Testis (tissue), 2 donors: ENCODE measurements at regions not wholly inside any gene's neighbourhood (a gene's known extent, or its start where the extent isn't known, plus 50 kb on each side); places are given as distances from the start of the nearest gene placed in this dataset.

ENCODE experiments used
- DNase-seq: peaks from one replicate; pipeline ENCODE4 v3.0.0-alpha.2; 2019
- H3K27ac ChIP-seq, 2 donors: fragments of 200-600 bp; sonication (generic); one replicate each; pipeline ENCODE4 v1.5.1; 2019
- H3K27me3 ChIP-seq: fragments of 200-600 bp; sonication (generic); one replicate; pipeline ENCODE4 v1.5.1; 2019
- H3K36me3 ChIP-seq: fragments of 200-600 bp; sonication (generic); one replicate; pipeline ENCODE4 v1.5.1; 2017; ENCODE audit warnings: low read depth; ENCODE audit errors: missing control alignments
- H3K4me1 ChIP-seq: fragments of 200-600 bp; sonication (generic); one replicate; pipeline ENCODE4 v1.5.1; 2019
- H3K4me3 ChIP-seq, 2 donors: fragments of 200-600 bp; sonication (generic); one replicate each; pipeline ENCODE4 v1.5.1; 2017 to 2019
- H3K9me3 ChIP-seq: fragments of 200-600 bp; sonication (generic); one replicate; pipeline ENCODE4 v1.5.1; 2017
- CTCF ChIP-seq, 3 experiments: fragments of 450-650 bp in 2 of 3; fragments of 200-600 bp in 1 of 3; sonication (generic) in 1 of 3; IDR thresholded peaks; one replicate each; pipeline ENCODE4 v1.5.1; 2016 to 2019; ENCODE audit warnings: antibody characterized with exemption in 3 of 3, mild to moderate bottlenecking in 2 of 3, moderate library complexity in 1 of 3
- POLR2A ChIP-seq: fragments of 450-650 bp; IDR thresholded peaks from one replicate; pipeline ENCODE4 v1.6.1; 2017; ENCODE audit warnings: antibody characterized with exemption, mild to moderate bottlenecking, moderate library complexity
- WGBS, 2 donors: methylation state at CpG; one replicate each; pipeline ENCODE4 v1.1.5; 2018; 5-methylcytosine and 5-hydroxymethylcytosine counted together
- intact Hi-C: fragments of 100-400 bp; cut with DNase I; formaldehyde crosslinking; loops from one replicate; pipeline ENCODE4 v1.15.1; 2023; ENCODE audit warnings: low total_unique reads

GRCh38 chr17:14469971-14470370 is 169.1 kb downstream of the HS3ST3B1 start:
- no peak for DNase-seq
- Histone ChIP-seq H3K27ac (no peak overlapping the region), H3K9me3 (no peaks in the 10 kb centered on the region), H3K36me3 (no peaks in the 10 kb centered on the region), H3K4me1 (no peaks in the 10 kb centered on the region), H3K27me3 (no peaks in the 10 kb centered on the region), H3K4me3 (no peak overlapping the region)
- intact Hi-C loops: no loop called here
- TF ChIP-seq POLR2A (no peak), CTCF (IDR thresholded peaks at IDR 0.05) (no peak)
- WGBS, 2 donors: 93 to 94% methylated on average over 3 of the region's 3 CpGs

GRCh38 chr17:14468858-14469257 is 168.0 kb downstream of the HS3ST3B1 start:
- DNase-seq: no peak
- TF ChIP-seq POLR2A (no peak), CTCF (IDR thresholded peaks at IDR 0.05) (no peak)
- Histone ChIP-seq H3K27ac (no peak overlapping the region), H3K36me3 (no peaks in the 10 kb centered on the region), H3K4me1 (no peaks in the 10 kb centered on the region), H3K27me3 (no peaks in the 10 kb centered on the region), H3K9me3 (no peaks in the 10 kb centered on the region), H3K4me3 (no peak overlapping the region)
- WGBS, 2 donors: 88 to 90% methylated on average over 3 of the region's 3 CpGs
- intact Hi-C loops: no loop called here

GRCh38 chr17:14461227-14461548 is 160.3 kb downstream of the HS3ST3B1 start:
- no peaks in the 10 kb centered on the region for H3K9me3 ChIP-seq
- H3K27me3 ChIP-seq: no peaks in the 10 kb centered on the region
- H3K4me3 ChIP-seq: no peak overlapping the region
- no peak overlapping the region for H3K27ac ChIP-seq
- DNase-seq: no peak
- intact Hi-C loops: no loop called here
- WGBS, 2 donors: 44 to 64% methylated on average over 4 of the region's 4 CpGs
- TF ChIP-seq CTCF (IDR thresholded peaks at IDR 0.05) (no peak), POLR2A (no peak)
- H3K4me1 ChIP-seq: no peaks in the 10 kb centered on the region
- no peaks in the 10 kb centered on the region for H3K36me3 ChIP-seq

GRCh38 chr17:14460516-14461226 is 159.8 kb downstream of the HS3ST3B1 start:
- H3K9me3 ChIP-seq: no peaks in the 10 kb centered on the region
- H3K4me3 ChIP-seq: no peak overlapping the region
- DNase-seq: no peak
- no peak for TF ChIP-seq POLR2A
- 43 to 54% methylated on average over 2 of the region's 2 CpGs for WGBS, 2 donors
- H3K27ac ChIP-seq: no peak overlapping the region
- H3K36me3 ChIP-seq: no peaks in the 10 kb centered on the region
- intact Hi-C loops: no loop called here
- no peaks in the 10 kb centered on the region for H3K27me3 ChIP-seq
- no peaks in the 10 kb centered on the region for H3K4me1 ChIP-seq

- H3K9me3 ChIP-seq: no peaks in the 10 kb centered on the region
- 74 to 81% methylated on average over 5 of the region's 5 CpGs for WGBS, 2 donors
- no peaks in the 10 kb centered on the region for H3K36me3 ChIP-seq
- no peak for DNase-seq
- no peaks in the 10 kb centered on the region for H3K4me1 ChIP-seq
- no peaks in the 10 kb centered on the region for H3K27me3 ChIP-seq
- intact Hi-C loops: no loop called here
- TF ChIP-seq CTCF (IDR thresholded peaks at IDR 0.05) (no peak), POLR2A (no peak)
- H3K27ac ChIP-seq: no peak overlapping the region
- no peak overlapping the region for H3K4me3 ChIP-seq
Observed at GRCh38 chr17:14459955-14460354, 159.1 kb downstream of the HS3ST3B1 start.
